HUES64 (cell line): ENCODE measurements at regions not wholly inside any gene's neighbourhood (a gene's known extent, or its start where the extent isn't known, plus 50 kb on each side); places are given as distances from the start of the nearest gene placed in this dataset.

Experiments
- H3K27ac ChIP-seq: 2 replicates; pipeline ENCODE4 v1.7.0; 2013; ENCODE audit warnings: low read depth, low read length, inconsistent platforms
- H3K27me3 ChIP-seq: 2 replicates; pipeline ENCODE4 v1.6.1; 2013; ENCODE audit warnings: mild to moderate bottlenecking, low read length; ENCODE audit not compliant: insufficient read depth
- H3K36me3 ChIP-seq: 2 replicates; pipeline ENCODE4 v1.6.1; 2013; ENCODE audit warnings: mild to moderate bottlenecking, low read length; ENCODE audit not compliant: insufficient read depth
- H3K4me1 ChIP-seq: 2 replicates; pipeline ENCODE4 v1.6.1; 2013; ENCODE audit warnings: mild to moderate bottlenecking, low read length, moderate library complexity; ENCODE audit not compliant: insufficient read depth
- H3K4me3 ChIP-seq: 2 replicates; pipeline ENCODE4 v1.5.1; 2013; ENCODE audit warnings: mild to moderate bottlenecking, low read length, moderate library complexity
- H3K9ac ChIP-seq: 2 replicates; pipeline ENCODE4 v1.6.1; 2013; ENCODE audit warnings: mild to moderate bottlenecking, low read depth, low read length
- H3K9me3 ChIP-seq: 2 replicates; pipeline ENCODE4 v1.6.1; 2013; ENCODE audit warnings: low read depth, low read length; ENCODE audit not compliant: insufficient read depth
- WGBS: fragments of 150-250, 120-280 bp; methylation state at CpG from one replicate; pipeline ENCODE4 v1.1.7; 2013; ENCODE audit warnings: missing lambda C conversion rate; 5-methylcytosine and 5-hydroxymethylcytosine counted together

DNA sequence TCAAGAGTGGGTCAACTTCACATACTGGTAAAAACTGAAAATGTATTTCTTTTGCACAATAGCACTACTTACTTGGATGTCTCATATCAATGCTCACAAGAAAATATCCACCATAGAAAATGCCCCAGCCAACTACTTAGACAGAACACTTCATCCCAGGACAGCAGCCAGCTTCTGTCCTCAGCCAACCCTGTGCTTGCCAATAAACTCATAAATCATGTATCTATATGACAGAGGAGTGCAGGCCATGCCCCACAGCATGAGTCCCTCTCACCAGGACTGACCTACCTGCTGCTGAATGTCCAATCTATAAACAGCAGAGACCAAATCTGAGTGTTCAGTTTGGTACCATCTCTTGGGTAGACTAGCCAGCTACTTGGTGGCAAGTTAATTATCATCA lies 179.3 kb downstream of the OMA1 start:
- Histone ChIP-seq H3K36me3 (no peaks in the 10 kb centered on the region), H3K4me3 (no peak overlapping the region), H3K27me3 (no peaks in the 10 kb centered on the region), H3K4me1 (no peaks in the 10 kb centered on the region), H3K27ac (no peak overlapping the region), H3K9ac (no peak overlapping the region), H3K9me3 (peaks cover 15% of the 10 kb centered on the region)

DNA sequence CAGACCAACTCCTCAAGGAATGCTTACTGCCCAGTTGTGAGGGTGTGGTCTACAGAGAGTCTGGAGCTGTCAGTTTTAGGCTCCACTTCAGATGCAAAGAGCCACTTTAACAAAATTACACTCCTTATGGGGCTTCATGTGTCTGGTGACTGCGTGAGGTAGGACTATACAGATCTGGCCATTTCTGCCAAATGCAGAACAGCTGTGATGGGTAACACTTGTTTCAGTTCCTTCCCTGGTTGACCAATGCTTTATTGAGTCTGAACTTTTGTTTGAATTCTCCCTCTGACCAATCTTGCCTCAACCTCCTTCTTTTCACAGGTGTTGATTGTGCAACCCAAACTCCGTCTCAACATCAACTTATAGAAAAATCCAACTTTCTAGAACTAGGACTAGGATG lies 181.2 kb downstream of the OMA1 start:
- Histone ChIP-seq H3K4me1 (no peaks in the 10 kb centered on the region), H3K36me3 (no peaks in the 10 kb centered on the region), H3K27ac (no peak overlapping the region), H3K9me3 (no peaks in the 10 kb centered on the region), H3K27me3 (no peaks in the 10 kb centered on the region), H3K4me3 (no peak overlapping the region), H3K9ac (no peak overlapping the region)
- WGBS, result 96% methylated on average over 2 of the region's 2 CpGs

DNA sequence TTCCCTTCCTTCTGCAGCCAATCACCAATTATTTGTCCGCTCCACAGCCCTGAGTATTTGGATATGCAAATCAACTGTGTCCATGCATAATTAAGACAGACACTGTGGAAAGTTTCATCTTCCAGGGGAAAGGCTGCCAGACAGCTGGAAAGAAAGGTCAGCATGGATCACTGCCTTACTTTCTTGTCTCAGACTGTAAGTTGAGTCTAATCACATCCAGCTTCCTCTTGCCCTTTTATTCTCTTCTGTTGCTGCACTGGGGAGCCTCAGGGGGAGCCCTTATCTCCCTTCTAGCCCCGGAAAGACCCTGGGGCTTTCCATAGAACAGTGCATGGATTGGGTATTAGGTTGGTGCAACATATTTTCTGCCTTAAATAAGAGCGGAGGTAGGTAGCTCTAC lies 182.9 kb downstream of the OMA1 start:
- no peaks in the 10 kb centered on the region for H3K27me3 ChIP-seq
- no peaks in the 10 kb centered on the region; the same call in 1 of the 2 replicates for H3K4me1 ChIP-seq
- 72% methylated on average over 3 of the region's 3 CpGs for WGBS
- H3K9ac ChIP-seq, result no peak overlapping the region
- no peak overlapping the region for H3K4me3 ChIP-seq
- H3K27ac ChIP-seq, result no peak overlapping the region
- H3K9me3 ChIP-seq, result no peaks in the 10 kb centered on the region
- no peaks in the 10 kb centered on the region for H3K36me3 ChIP-seq

DNA sequence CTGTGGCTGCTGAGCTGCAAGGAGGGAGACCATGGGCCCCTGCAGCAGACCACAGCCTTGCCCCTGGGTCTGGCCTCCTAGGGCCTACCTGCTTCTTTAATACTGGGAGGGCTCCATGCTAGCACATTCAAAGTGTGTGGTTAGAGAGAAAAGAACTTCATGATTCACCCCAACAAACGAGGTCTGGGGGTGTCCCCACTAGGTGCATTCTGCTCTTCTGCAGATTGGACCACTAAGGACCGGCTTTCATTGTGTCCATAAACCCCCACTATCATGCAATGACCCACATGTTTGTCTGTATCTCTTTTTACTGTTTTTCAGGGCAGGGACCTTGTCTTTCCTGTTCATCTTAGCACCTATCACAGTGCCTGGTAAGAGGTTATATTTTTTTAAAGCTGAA lies 185.4 kb downstream of the OMA1 start:
- Histone ChIP-seq H3K27me3 (no peaks in the 10 kb centered on the region), H3K4me3 (no peak overlapping the region), H3K9ac (no peak overlapping the region), H3K36me3 (no peaks in the 10 kb centered on the region), H3K4me1 (peaks cover 15% of the 10 kb centered on the region), H3K9me3 (no peaks in the 10 kb centered on the region), H3K27ac (no peak overlapping the region)
- 73% methylated on average over 2 of the region's 2 CpGs for WGBS

DNA sequence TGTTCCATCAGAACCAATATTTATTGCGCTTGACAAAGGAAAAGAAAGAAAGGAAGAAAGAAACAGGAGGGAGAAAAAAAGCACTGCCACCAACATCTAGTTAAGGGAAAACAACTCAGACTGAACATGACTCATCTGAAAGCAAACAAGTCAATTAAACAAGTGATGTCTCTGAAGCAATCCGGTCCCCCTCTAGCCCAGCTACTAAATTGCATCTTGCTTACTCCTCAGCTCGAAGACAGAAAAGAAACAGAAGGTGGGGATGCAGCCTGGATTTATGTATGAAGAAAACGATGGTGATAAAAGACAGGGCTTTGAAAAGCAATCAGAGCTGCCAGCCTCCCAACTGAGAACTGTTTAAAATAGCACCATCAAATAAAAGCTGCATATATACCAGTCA lies 188.2 kb downstream of the OMA1 start:
- H3K4me3 ChIP-seq, result no peak overlapping the region
- H3K9ac ChIP-seq, result no peak overlapping the region
- WGBS, result 66% methylated on average over 4 of the region's 4 CpGs
- H3K9me3 ChIP-seq, result no peaks in the 10 kb centered on the region
- H3K4me1 ChIP-seq, result peaks cover 15% of the 10 kb centered on the region
- H3K27me3 ChIP-seq, result no peaks in the 10 kb centered on the region
- H3K27ac ChIP-seq, result no peak overlapping the region
- no peaks in the 10 kb centered on the region for H3K36me3 ChIP-seq

DNA sequence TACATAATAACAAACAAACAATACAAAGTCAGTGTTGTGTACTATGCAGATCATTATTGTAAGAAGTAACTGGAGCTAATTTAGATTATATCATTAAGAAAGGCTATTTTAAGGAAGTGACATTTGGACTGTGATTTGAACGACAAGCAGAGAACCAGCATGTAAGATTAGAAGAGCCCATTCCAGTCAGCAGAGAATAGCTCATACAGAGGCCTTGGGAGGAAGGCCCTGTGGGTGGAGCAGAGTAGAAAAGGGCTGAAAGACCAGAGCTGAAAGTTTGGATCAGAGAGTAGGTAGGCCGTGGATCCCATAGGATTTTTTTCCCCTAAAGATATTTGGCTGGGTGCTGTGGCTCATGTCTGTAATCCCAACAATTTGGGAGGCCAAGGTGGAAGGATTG lies 190.1 kb downstream of the OMA1 start:
- no peaks in the 10 kb centered on the region for H3K36me3 ChIP-seq
- peaks cover 15% of the 10 kb centered on the region for H3K4me1 ChIP-seq
- H3K9ac ChIP-seq, result no peak overlapping the region
- WGBS, result 83% methylated on average over 2 of the region's 2 CpGs
- H3K9me3 ChIP-seq, result no peaks in the 10 kb centered on the region
- no peak overlapping the region for H3K4me3 ChIP-seq
- H3K27me3 ChIP-seq, result no peaks in the 10 kb centered on the region
- H3K27ac ChIP-seq, result no peak overlapping the region

DNA sequence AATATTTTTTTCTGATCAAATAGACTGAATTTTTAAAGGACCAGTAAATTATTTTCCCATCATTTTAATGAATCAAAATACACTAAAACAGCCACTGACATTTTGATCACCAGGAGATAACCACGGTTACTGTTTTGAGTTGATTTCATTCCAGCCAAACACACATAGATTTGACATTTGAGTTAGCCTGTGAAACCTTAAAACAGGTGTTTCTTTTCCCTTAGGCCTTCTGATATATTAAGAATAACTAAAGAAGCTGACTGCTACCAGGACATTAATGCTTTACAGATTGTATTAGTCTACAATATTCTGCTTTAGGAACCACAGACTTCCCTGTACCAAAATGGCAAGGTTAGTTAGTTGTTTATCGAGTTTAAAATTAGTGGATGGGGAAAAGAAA lies 193.4 kb downstream of the OMA1 start:
- WGBS, result 100% methylated on average over 1 of the region's 2 CpGs
- H3K4me1 ChIP-seq, result peaks cover 11% of the 10 kb centered on the region
- no peak overlapping the region for H3K4me3 ChIP-seq
- no peak overlapping the region for H3K9ac ChIP-seq
- no peak overlapping the region for H3K27ac ChIP-seq
- no peaks in the 10 kb centered on the region for H3K36me3 ChIP-seq
- no peaks in the 10 kb centered on the region for H3K27me3 ChIP-seq
- H3K9me3 ChIP-seq, result peaks cover 3% of the 10 kb centered on the region; the same call in 1 of the 2 replicates

DNA sequence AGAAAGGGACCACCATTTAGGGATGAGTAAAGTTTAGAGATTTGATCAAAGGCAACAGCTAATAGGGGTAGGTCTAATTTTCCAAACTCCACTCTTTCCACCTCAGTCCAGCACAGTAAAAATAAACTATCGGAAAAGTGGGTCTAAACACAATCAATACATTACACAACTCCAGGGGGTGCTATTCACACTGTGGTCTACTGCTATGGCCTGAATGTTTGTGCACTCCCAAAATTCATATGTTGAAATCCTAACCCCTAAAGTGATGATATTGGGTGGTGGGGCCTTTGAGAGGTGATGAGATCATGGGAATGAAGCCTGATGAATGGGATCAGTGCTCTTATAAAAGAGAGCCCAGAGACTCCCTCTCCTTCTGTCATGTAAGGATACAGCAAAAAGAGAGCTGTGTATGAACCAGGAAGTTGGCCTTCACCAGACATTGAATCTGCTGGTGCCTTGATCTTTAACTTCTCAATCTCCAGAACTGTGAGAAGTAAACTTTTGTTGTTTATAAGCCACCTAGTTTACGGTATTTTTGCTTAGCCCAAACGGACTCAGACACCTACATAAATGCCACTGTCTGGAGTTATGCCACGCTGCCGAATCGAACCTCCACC lies 193.9 kb downstream of the OMA1 start:
- WGBS, result 98% methylated on average over 6 of the region's 6 CpGs
- H3K4me3 ChIP-seq, result no peak overlapping the region
- H3K27me3 ChIP-seq, result no peaks in the 10 kb centered on the region
- H3K36me3 ChIP-seq, result no peaks in the 10 kb centered on the region
- H3K27ac ChIP-seq, result no peak overlapping the region
- peaks cover 3% of the 10 kb centered on the region; the same call in 1 of the 2 replicates for H3K9me3 ChIP-seq
- H3K9ac ChIP-seq, result no peak overlapping the region
- peaks cover 5% of the 10 kb centered on the region; the same call in 1 of the 2 replicates for H3K4me1 ChIP-seq

DNA sequence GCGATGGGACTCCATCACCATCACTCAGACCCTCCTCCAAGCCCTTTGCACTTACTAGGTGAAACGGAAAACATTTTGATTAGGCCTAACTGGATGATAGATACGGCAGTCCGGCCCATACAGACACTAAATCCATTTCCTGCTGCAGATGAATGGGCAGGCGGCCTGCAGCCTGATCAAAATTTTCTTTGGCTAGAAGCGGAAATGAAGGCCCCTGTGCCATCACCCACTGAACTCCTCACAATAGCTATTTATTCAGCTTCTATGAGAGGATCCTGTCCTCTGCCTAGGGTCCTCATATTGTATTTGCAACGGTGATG lies 200.5 kb downstream of the OMA1 start:
- peak overlapping the region; percentile 33; the same call in 1 of the 2 replicates for H3K9ac ChIP-seq
- no peaks in the 10 kb centered on the region for H3K27me3 ChIP-seq
- H3K4me3 ChIP-seq, result no peak overlapping the region
- peaks cover 14% of the 10 kb centered on the region for H3K4me1 ChIP-seq
- peaks cover 2% of the 10 kb centered on the region; the same call in 1 of the 2 replicates for H3K9me3 ChIP-seq
- WGBS, result 86% methylated on average over 7 of the region's 7 CpGs
- 0 out of 2 replicates have a peak overlapping the region, but pooled peaks have one; percentile 23 for H3K27ac ChIP-seq
- no peaks in the 10 kb centered on the region for H3K36me3 ChIP-seq

DNA sequence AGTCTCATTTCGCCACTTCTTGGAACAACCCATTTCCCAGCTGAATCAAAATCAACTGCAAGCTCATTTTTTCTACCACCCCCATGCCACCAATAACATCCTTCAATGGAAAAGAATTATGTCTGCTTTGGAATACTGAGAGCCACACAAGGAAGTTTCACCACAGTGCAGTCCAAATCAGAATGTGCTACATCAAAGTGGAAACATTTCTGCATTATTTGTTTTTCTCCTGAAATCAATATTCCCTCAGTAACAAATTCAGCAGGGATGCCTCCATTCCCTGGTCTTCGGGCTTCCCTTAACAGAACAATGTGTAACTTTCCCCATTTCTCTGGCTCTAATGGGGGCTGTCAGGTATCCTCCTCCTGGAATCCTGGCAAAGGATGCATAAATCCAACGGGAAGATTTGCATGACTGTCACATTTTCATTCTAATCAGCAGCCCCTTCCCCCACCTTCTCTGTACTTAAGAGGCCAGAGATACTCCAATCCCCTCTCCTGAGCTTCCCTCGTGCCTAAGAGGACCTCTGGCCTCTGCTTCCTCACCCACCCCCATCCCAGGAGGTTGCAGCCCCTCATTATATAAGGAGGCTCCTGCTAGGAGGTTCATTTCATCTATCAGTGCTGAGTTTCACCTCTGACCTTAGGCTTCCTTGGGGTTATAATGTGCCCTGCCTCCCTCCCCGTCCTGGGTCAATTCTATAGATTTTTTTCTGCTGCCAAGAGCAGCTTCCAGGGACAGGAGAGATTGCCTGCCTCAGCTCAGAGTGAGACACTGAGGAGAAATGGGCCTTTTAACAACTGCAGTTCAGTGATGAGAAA lies 201.1 kb downstream of the OMA1 start:
- H3K36me3 ChIP-seq, result no peaks in the 10 kb centered on the region
- peaks cover 14% of the 10 kb centered on the region for H3K4me1 ChIP-seq
- H3K9ac ChIP-seq, result peak overlapping the region; percentile 33; the same call in 1 of the 2 replicates
- H3K9me3 ChIP-seq, result no peaks in the 10 kb centered on the region
- no peaks in the 10 kb centered on the region for H3K27me3 ChIP-seq
- H3K27ac ChIP-seq, result 0 out of 2 replicates have a peak overlapping the region, but pooled peaks have one; percentile 23
- 47% methylated on average over 5 of the region's 5 CpGs for WGBS
- no peak overlapping the region for H3K4me3 ChIP-seq

DNA sequence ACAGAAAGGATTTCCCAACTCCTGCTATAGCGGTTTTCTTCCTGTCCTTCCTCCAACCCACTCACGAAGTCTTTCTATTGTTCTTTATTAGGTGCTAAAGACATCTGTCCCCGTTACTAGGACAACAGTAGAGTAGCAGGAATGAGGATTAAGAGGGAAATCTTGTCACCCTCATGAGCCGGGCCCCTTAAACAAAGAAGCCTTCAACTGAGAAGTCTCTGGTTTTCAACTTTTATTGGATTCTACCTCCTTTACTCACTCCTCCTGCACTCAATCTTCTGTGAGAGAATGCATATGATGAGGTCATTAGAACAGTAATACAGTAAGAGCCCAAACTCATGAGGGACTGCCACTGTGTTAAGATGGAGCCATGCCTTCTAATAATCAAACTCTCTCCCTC lies 206.3 kb downstream of the OMA1 start:
- H3K9ac ChIP-seq, result no peak overlapping the region
- no peak overlapping the region for H3K27ac ChIP-seq
- no peaks in the 10 kb centered on the region for H3K36me3 ChIP-seq
- H3K27me3 ChIP-seq, result no peaks in the 10 kb centered on the region
- WGBS, result 60% methylated on average over 3 of the region's 4 CpGs
- no peak overlapping the region for H3K4me3 ChIP-seq
- no peaks in the 10 kb centered on the region for H3K9me3 ChIP-seq
- H3K4me1 ChIP-seq, result peaks cover 3% of the 10 kb centered on the region
